Naive thymus-derived CD8-positive, alpha-beta T cell (primary cell): ENCODE measurements at regions not wholly inside any gene's neighbourhood (a gene's known extent, or its start where the extent isn't known, plus 50 kb on each side); places are given as distances from the start of the nearest gene placed in this dataset.
A peak's percentile ranks its signal among the peaks of the same experiment; 100 is the strongest.

Source experiments
- ATAC-seq, 2 donors: fragments of 150-1000 bp; cut with Tn5 transposase in 1 of 2; sonication (Bioruptor Pico), chemical (Tn5 transposase) in 1 of 2; 1 replicate in 1 of 2; 2 replicates in 1 of 2; pipeline ENCODE4 v1.10.0; 2021; ENCODE audit warnings: mild to moderate bottlenecking in 2 of 2, moderate library complexity in 2 of 2
- POLR2A ChIA-PET: fragments of 350-600 bp; sonication (Branson Sonifier 250); formaldehyde crosslinking; loops from one replicate; lab custom pipeline; 2021; ENCODE audit warnings: antibody characterized with exemption; lab: Charles Lee
- DNase-seq, 10 donors: peaks; one replicate each; pipeline versions ENCODE4 v3.0.0 to v3.0.0-alpha.2; 2020 to 2022
- H3K27ac Mint-ChIP-seq, 10 donors: one replicate each; pipeline ENCODE4 v1.8.0; 2020 to 2022; ENCODE audit warnings: mild to moderate bottlenecking in 10 of 10, mixed read lengths in 10 of 10, moderate library complexity in 4 of 10, inconsistent platforms in 1 of 10
- H3K27me3 Mint-ChIP-seq, 5 donors: one replicate each; pipeline ENCODE4 v1.8.0; 2021 to 2022; ENCODE audit warnings: mixed read lengths in 5 of 5
- H3K36me3 Mint-ChIP-seq, 3 donors: one replicate each; pipeline ENCODE4 v1.8.0; 2020 to 2022; ENCODE audit warnings: mixed read lengths in 3 of 3, mild to moderate bottlenecking in 2 of 3, inconsistent platforms in 1 of 3
- H3K4me1 Mint-ChIP-seq, 4 donors: one replicate each; pipeline ENCODE4 v1.8.0; 2021 to 2022; ENCODE audit warnings: mixed read lengths in 4 of 4
- H3K4me3 Mint-ChIP-seq, 10 donors: one replicate each; pipeline ENCODE4 v1.8.0; 2020 to 2022; ENCODE audit warnings: mild to moderate bottlenecking in 10 of 10, mixed read lengths in 10 of 10, moderate library complexity in 6 of 10, inconsistent platforms in 1 of 10
- H3K9me3 Mint-ChIP-seq, 9 donors: one replicate each; pipeline ENCODE4 v1.8.0; 2020 to 2022; ENCODE audit warnings: mixed read lengths in 9 of 9, mild to moderate bottlenecking in 3 of 9, inconsistent platforms in 1 of 9, moderate library complexity in 1 of 9

DNA sequence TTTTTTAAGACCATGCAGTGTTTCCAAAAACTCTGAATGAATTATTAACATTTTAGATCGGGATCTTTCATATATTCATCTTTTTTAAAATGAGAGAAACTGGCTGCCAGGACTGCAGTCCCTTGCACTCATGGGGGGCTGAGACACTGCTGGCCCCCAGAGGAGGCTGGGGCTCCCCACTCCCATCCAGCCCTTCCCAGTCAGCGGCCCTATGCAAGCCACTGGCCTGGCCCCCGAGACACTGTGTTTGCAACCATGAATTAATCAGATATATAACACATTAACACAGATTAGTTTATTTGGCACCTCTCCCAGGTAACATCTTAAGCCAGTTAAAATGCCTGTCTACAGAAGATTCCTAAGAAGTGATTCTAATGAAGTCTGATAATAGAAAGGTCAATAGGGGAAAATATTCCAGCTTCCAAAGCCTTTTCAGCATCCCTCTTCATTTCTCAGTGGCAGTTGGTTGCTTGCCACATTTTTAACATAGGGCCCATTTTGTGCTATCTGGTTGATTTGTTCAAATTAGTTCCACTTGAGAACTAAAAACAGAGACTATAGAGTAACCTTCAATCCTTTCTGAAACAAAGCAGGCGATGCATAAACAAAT lies 184.4 kb upstream of the FBXL4 start:
- peaks cover 0 to 3% (median 2%) of the 10 kb centered on the region in 5 donors for H3K27me3 Mint-ChIP-seq
- no peak overlapping the region for H3K27ac Mint-ChIP-seq
- POLR2A ChIA-PET, result no interaction called here
- ATAC-seq (no peak), DNase-seq (no peak)
- H3K4me1 Mint-ChIP-seq, result no peaks in the 10 kb centered on the region
- H3K9me3 Mint-ChIP-seq, result no peaks in the 10 kb centered on the region
- no peaks in the 10 kb centered on the region for H3K36me3 Mint-ChIP-seq
- H3K4me3 Mint-ChIP-seq, result no peak overlapping the region

DNA sequence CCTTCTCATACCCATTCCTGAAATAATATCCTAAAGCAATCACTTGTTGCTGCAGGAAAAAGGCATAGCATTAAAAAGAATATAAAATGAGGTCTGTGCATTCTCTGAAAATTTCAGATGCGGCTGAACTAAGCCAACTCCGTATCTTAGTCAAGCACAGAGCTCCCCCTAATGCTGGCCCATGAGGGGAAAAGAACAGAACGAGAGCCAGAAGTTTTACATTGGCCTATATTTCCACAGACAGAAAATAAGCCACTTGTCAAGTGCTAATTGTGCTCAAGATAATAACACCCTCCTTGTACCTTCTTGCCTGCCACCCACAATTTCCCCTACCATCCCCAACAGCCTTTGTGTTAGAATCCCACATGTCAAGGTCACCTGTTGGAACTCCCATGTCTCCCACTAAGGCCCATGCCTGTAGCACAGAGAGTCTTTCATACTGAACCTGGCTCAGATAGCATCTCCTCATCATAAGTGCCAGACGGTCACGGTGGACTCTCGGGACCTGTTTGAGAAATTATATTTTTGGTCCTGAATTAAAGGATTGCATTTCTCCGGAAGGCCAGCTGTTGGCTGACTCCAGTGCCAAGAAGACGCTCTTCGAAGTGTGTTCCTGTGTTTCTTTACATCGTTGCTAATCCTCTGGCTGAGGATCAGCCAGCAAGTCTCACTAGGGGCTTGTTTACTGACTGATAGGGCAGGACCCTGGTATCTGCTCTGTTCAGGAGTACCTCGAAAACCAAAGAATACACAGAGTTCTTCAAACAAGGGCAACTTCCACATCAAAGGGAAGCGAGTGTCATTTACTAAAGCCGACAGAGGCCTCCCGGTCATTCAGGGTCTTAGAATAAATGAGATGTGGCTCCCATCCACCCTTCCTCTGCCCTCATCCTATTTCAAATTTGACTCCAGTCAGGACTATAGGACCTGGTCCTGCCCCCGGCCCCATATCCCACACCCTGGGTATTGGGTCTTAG lies 183.4 kb upstream of the FBXL4 start:
- Mint-ChIP-seq H3K27ac (peak overlapping the region in 1 of 10 donors; percentile 20), H3K4me1 (no peaks in the 10 kb centered on the region), H3K36me3 (no peaks in the 10 kb centered on the region), H3K9me3 (no peaks in the 10 kb centered on the region), H3K4me3 (no peak overlapping the region), H3K27me3 (peaks cover 0 to 3% (median 2%) of the 10 kb centered on the region in 5 donors)
- DNase-seq (no peak), ATAC-seq (no peak)
- POLR2A ChIA-PET, result no interaction called here

GRCh38 chr6:99129835-99130234 lies 182.1 kb upstream of the FBXL4 start:
- POLR2A ChIA-PET, result no interaction called here

GRCh38 chr6:99121748-99122147 lies 174.0 kb upstream of the FBXL4 start:
- no peak overlapping the region for H3K27ac Mint-ChIP-seq
- POLR2A ChIA-PET, result no interaction called here
- H3K36me3 Mint-ChIP-seq, result no peaks in the 10 kb centered on the region
- no peak overlapping the region for H3K4me3 Mint-ChIP-seq
- H3K9me3 Mint-ChIP-seq, result no peaks in the 10 kb centered on the region
- peaks cover 3 to 25% (median 13%) of the 10 kb centered on the region in 5 donors for H3K27me3 Mint-ChIP-seq
- DNase-seq (no peak), ATAC-seq (no peak)
- no peaks in the 10 kb centered on the region for H3K4me1 Mint-ChIP-seq

More at GRCh38 chr6:99129835-99130234, 182.1 kb upstream of the FBXL4 start:
- Mint-ChIP-seq H3K4me1 (no peaks in the 10 kb centered on the region), H3K4me3 (no peak overlapping the region), H3K27me3 (peaks cover 0 to 3% (median 0%) of the 10 kb centered on the region in 5 donors), H3K27ac (no peak overlapping the region), H3K36me3 (no peaks in the 10 kb centered on the region), H3K9me3 (no peaks in the 10 kb centered on the region)
- ATAC-seq, result no peak
- no peak for DNase-seq

DNA sequence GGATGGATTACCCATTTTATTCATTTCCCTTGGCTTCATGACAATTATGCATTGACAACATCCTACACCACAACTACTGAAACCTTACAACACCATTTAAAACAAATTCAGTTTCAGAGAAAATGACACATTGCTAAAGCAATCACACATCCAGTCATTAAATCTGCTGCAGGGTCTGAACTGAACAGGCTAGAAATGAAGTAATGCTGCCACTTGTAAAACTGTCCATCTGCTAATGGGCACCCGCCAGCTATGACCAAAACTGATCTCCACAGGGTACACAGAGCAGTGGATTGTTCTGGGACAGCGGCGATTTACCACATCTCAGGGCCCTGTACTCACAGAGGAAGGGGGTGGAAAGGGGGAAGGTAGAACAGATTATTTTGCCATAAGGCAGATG lies 172.9 kb upstream of the FBXL4 start:
- no peaks in the 10 kb centered on the region for H3K4me1 Mint-ChIP-seq
- ATAC-seq, result no peak
- H3K4me3 Mint-ChIP-seq, result no peak overlapping the region
- no peaks in the 10 kb centered on the region for H3K36me3 Mint-ChIP-seq
- H3K27ac Mint-ChIP-seq, result no peak overlapping the region
- peaks cover 7 to 34% (median 14%) of the 10 kb centered on the region in 5 donors for H3K27me3 Mint-ChIP-seq
- POLR2A ChIA-PET, result no interaction called here
- no peak for DNase-seq
- H3K9me3 Mint-ChIP-seq, result no peaks in the 10 kb centered on the region

DNA sequence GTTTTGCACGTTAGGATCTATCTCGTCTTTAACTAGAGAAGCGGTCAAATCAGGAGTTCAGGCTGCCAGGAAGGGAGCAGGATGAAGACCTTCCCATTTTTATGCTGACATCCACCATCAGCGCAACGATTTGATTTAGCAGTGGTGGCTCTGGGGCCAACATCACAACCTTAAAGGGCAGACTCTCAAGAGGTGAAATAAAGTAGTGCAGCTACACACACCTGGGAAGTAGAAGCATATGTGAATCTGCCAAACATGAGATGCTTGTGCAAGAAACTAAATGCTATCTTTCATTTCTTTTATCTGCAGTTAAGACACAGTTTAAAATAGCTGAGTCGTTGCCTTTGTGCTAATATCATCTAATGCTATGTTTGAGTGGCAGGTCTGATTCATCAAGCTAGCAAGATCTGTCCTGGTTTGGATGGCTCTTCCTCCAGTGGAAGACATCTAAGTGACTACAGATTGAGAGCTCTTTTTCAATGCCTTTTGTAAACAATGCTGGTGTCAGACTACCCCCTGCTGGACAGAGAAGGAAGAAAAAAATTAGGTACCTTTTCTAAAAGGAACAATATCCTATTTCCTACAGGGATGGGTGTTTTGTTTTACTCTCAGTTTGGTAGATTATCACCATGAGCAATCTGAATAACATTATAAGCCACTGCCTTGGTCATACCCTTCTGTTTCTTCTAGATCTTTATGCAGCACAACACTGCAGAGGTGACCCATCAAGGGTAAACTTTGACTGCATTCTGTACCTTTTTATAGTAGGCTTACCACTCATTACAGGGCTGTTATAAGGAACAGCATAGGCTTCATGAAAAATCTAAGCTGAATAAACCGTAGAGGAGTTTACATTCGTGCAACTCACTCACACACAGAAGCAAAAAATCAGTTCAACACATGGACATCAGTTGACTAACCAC lies 171.6 kb upstream of the FBXL4 start:
- peaks cover 13 to 41% (median 21%) of the 10 kb centered on the region in 5 donors for H3K27me3 Mint-ChIP-seq
- no peaks in the 10 kb centered on the region for H3K9me3 Mint-ChIP-seq
- no peak for ATAC-seq
- DNase-seq, result peak in 5 of 10 donors; percentile 12 to 44 (median 29)
- H3K4me3 Mint-ChIP-seq, result no peak overlapping the region
- POLR2A ChIA-PET, result no interaction called here
- no peaks in the 10 kb centered on the region for H3K4me1 Mint-ChIP-seq
- H3K36me3 Mint-ChIP-seq, result no peaks in the 10 kb centered on the region
- no peak overlapping the region for H3K27ac Mint-ChIP-seq

DNA sequence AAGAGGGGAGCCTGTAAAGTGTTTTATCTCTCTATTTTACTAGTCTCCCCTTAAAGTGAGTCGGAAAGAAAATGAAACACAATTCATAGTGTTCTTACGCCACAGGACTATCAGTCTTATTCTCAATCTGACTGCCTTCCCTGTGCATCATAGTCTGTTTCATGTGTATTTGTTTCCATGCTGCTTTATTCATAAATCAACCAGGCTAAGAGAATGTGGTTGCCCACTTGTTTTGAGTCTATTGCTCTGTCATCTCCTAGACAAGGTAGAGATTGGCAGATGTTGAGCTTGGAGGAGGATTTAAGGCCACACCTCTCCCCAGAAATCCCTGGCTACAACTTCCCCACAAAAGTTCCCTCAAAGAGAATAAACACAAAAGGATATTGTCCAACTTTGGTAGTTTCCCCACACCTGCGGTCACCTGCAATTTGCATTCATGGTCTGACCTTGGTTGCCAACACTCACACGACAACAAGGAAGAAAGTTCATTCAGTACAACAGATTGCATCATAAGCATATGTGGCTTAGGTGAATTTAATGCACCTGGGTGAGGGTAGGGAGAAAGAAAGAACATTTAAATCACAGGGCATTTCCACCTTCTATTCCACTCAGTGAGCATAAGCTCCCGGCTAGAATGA lies 167.1 kb upstream of the FBXL4 start:
- DNase-seq (no peak), ATAC-seq (no peak)
- Mint-ChIP-seq H3K36me3 (no peaks in the 10 kb centered on the region), H3K4me3 (no peak overlapping the region), H3K4me1 (no peaks in the 10 kb centered on the region), H3K27me3 (peaks cover 12 to 58% (median 17%) of the 10 kb centered on the region in 5 donors), H3K9me3 (no peaks in the 10 kb centered on the region), H3K27ac (no peak overlapping the region)
- POLR2A ChIA-PET, result no interaction called here

- POLR2A ChIA-PET, result no interaction called here
- Mint-ChIP-seq H3K4me3 (no peak overlapping the region), H3K4me1 (no peaks in the 10 kb centered on the region), H3K27me3 (peaks cover 12 to 49% (median 16%) of the 10 kb centered on the region in 5 donors), H3K27ac (no peak overlapping the region), H3K9me3 (no peaks in the 10 kb centered on the region), H3K36me3 (no peaks in the 10 kb centered on the region)
- ATAC-seq (no peak), DNase-seq (no peak)
Observed at GRCh38 chr6:99111590-99111989, 163.8 kb upstream of the FBXL4 start.

DNA sequence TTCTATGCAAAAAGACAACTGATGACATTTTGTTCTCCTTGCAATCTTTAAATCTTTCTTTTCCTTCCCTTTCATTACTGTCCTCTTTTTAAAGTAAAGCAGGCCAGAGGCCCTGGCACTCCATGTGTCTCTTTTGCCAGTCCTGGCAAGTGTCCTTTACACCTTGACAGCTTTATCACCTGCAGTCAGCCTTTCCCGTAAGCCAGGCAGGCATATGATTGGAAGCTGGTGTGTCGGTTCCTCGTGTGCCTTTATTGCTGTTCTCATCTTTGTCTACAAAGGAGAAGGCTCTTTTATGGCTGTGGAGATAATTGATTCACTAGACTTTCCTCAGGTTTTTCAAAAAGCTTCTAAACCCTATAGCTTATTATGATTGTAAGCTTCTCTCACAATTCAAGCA lies 162.3 kb upstream of the FBXL4 start:
- Mint-ChIP-seq H3K27me3 (peaks cover 6 to 39% (median 14%) of the 10 kb centered on the region in 5 donors), H3K9me3 (peaks cover 0 to 5% (median 0%) of the 10 kb centered on the region in 9 donors), H3K27ac (peak overlapping the region in 1 of 10 donors; percentile 37), H3K4me1 (no peaks in the 10 kb centered on the region), H3K36me3 (no peaks in the 10 kb centered on the region), H3K4me3 (no peak overlapping the region)
- ATAC-seq (no peak), DNase-seq (no peak)
- POLR2A ChIA-PET, result no interaction called here

DNA sequence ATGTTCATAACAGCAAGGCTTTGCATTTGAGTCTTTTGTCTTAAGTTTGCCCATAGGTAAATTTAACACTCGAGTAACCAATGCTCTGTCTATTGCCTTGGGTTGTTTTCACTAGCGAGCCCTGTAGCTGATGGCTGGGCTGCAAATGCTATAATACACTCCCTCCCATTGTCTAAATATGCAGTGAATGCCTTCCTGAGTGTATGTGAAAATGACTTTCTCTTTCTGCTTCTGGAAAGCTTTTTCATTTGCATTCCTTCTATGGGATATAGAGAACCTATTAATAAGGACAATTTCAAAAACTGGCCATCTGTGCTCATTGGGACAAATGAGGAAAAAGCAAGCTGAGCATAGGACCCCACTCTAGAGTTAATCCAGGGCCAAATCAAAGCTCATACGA lies 156.5 kb upstream of the FBXL4 start:
- H3K27me3 Mint-ChIP-seq, result peaks cover 4 to 23% (median 12%) of the 10 kb centered on the region in 5 donors
- peaks cover 0 to 5% (median 0%) of the 10 kb centered on the region in 9 donors for H3K9me3 Mint-ChIP-seq
- no peak for DNase-seq
- H3K27ac Mint-ChIP-seq, result no peak overlapping the region
- POLR2A ChIA-PET, result no interaction called here
- H3K36me3 Mint-ChIP-seq, result no peaks in the 10 kb centered on the region
- H3K4me1 Mint-ChIP-seq, result no peaks in the 10 kb centered on the region
- no peak for ATAC-seq
- H3K4me3 Mint-ChIP-seq, result no peak overlapping the region

DNA sequence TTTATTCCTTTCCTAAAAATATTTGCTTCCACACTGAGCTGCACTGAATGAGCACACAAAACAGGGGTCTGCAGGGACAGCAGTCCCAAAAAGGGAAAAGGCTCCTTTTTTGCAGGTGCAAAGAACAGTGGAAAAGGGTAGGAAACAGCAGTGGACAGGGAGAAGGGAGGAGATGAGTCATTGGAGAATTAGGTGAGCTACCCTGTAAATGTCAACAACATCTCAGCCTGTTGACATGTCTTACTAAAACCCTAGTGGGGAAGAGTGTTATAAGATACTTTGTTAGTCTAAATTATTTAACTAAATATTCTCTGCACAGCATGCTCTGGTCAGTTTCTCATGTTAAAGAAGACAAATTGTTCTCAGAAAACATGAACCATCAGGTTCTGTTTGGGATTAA lies 151.5 kb upstream of the FBXL4 start:
- peaks cover 0 to 4% (median 0%) of the 10 kb centered on the region in 9 donors for H3K9me3 Mint-ChIP-seq
- ATAC-seq, result no peak
- H3K27me3 Mint-ChIP-seq, result peaks cover 11 to 51% (median 18%) of the 10 kb centered on the region in 5 donors
- H3K36me3 Mint-ChIP-seq, result no peaks in the 10 kb centered on the region
- H3K4me1 Mint-ChIP-seq, result no peaks in the 10 kb centered on the region
- DNase-seq, result no peak
- H3K4me3 Mint-ChIP-seq, result no peak overlapping the region
- H3K27ac Mint-ChIP-seq, result no peak overlapping the region
- POLR2A ChIA-PET, result no interaction called here

DNA sequence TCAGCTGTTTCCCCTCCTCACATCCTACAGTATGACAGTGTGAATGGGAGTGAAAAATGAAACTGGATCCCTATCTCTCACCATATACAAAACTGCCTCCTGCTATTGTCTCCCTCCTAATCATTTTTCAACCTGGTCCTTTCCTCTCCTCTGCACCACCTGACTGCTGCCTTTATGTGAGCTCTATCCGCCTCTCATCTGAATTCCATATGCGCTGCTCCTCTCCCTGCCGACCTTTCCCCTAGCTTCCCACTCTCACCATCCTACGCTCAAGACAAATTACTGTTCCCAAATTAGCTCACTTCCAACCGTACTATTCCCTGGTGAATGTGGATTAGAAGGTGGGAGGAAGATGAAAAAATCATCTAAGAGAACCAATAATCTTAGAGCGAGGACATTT lies 148.4 kb upstream of the FBXL4 start:
- Mint-ChIP-seq H3K36me3 (no peaks in the 10 kb centered on the region), H3K27me3 (peaks cover 18 to 62% (median 35%) of the 10 kb centered on the region in 5 donors), H3K4me1 (no peaks in the 10 kb centered on the region), H3K4me3 (no peak overlapping the region), H3K9me3 (peaks cover 0 to 4% (median 0%) of the 10 kb centered on the region in 9 donors), H3K27ac (no peak overlapping the region)
- no peak for ATAC-seq
- no peak for DNase-seq
- POLR2A ChIA-PET, result no interaction called here
